ENCODE measurements at regions not wholly inside any gene's neighbourhood (a gene's known extent, or its start where the extent isn't known, plus 50 kb on each side); places are given as distances from the start of the nearest gene placed in this dataset.
"Not testable (repeated sequence)": the region's sequence is repeated elsewhere in the genome, so short reads cannot be mapped to it uniquely, and the experiment has no call there.

DNA sequence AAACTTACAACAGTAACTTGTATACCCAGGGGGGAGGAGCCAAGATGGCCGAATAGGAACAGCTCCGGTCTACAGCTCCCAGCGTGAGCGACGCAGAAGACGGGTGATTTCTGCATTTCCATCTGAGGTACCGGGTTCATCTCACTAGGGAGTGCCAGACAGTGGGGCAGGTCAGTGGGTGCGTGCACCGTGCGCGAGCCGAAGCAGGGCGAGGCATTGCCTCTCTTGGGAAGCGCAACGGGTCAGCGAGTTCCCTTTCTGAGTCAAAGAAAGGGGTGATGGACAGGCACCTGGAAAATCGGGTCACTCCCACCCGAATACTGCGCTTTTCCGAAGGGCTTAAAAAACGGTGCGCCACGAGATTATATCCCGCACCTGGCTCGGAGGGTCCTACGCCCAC, 278.8 kb downstream of the FAM47B start:
- DNase-seq = not testable (repeated sequence)

DNA sequence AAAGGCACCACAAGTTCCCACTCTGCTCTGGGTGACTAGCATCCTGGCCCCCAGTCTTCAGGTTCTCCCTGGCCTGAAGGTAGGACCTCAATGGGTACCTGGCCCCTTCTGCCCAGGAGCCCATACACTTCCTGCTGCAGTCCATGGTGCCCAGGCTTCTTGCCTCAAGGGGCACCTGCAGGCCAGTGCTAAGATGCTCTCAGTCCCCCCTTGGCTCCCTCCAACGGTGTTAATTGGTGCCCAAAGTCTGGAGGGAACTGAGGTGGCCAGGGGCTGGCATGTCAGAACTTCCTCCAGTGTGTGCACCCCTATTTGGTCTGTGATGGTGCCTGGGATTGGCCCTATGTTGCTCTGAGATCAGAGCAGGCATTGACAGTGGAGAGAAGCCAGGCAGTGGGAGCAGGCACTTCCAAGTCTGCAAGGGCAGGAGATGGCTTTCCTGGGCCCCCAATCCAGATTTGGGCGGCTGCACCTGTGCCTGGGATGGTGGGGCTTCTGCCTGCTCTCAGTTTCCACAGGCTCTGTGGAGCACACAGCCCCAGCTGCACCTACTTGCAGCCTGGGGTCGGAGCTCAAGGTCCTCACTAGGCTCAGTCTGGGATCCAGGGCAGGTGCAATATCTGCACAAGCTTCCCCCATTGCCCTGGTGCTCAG, 301.6 kb downstream of the FAM47B start:
- no peak for DNase-seq

DNA sequence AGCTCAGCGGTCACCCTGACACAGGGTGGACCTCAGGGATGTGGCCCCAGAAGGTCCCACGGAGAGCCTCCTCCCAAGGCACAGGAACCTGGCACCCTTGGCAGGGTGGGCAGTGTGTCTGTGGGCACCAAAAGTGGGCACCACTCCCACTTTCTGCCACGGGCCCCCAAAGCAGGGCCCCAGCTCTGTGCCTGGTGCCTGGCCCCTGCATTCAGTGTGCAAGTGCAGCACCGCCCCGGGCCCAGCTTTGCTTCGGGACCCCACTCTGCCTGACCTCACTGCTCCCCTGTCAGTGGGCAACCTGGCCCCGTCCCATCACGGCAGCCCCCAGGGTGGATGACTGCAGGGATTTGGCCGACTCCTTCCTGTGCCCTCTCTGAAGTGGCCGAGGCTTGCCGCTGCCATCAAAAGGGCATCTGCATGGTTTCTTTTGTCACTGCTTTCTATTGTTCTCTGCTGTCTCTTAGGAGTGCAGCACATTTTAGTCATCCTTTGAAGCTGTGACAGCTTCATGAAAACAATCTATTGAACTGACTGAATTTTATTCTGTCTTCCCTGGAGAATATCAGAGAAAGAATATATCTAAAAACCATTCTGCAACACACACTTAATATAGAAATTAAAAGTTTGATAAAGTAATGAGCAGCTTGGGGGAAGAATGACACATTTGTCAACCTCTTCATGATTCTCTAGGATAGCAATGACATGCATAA, 302.4 kb downstream of the FAM47B start:
- no peak for DNase-seq

DNA sequence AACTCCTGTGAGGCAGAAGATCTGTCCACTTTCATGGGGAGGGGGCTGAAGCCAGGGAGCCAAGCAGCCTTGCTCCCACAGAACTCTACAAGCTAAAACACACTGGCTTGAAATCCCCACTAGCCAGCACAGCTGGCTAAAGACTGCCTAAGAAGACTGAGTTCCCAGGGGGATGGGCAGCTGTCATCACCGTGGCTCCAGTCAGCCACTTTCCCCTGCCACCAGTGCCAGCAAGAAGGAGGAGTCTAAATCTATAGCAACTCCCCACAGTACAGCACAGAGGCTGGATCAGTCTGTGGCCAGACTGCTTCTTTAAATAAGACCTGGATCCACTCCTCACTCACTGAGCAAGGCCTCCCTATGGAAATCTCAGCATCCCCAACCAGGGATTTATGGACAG, 308.6 kb downstream of the FAM47B start:
- no peak for DNase-seq

DNA sequence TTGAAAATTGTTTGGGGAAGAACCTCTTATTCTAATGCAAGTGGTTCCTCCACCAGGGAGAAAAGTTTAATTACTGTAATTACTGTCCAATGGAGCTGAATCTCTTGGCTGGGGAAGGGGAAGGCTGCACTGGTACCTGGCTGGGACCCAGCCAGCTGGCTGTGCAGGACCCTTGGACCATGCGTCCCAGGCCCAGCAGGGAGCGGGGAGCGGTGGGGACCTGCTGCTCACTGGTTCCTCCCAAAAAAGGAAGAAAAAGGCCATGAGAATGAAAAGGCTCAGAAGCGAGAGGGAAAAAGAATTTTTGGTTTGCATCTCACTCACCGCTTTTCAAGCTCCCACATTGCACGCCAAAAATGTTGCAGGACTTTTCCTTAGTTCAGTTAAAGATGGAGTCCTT, 333.5 kb downstream of the FAM47B start:
- DNase-seq = no peak

DNA sequence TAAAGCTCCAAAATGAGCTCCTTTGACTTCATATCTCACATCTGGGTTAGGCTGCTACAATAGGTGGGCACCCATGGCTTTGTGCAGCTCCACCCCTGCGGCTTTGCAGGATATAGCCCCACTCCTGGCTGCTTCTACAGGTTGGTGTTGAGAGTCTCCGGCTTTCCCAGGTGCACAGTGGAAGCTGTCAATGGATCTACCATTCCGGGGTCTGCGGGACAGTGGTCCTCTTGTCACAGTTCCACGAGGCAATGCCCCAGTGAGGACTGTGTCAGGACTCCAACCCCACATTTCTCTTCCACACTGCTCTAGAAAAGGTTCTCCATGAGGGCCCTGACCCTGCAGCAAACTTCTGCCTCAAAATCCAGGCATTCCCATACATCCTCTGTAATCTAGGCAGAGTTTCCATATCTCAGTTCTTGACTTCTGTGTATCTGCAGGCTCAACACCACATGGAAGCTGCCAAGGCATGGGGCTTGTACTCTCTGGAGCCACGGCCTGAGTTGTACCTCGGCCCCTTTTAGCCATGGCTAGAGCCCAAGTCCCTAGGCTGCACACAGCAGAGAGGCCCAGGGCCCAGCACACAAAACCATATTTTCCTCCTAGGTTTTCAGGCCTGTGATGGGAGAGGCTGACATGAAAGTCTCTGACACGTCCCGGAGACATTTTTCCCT, 342.8 kb downstream of the FAM47B start:
- DNase-seq = no peak

DNA sequence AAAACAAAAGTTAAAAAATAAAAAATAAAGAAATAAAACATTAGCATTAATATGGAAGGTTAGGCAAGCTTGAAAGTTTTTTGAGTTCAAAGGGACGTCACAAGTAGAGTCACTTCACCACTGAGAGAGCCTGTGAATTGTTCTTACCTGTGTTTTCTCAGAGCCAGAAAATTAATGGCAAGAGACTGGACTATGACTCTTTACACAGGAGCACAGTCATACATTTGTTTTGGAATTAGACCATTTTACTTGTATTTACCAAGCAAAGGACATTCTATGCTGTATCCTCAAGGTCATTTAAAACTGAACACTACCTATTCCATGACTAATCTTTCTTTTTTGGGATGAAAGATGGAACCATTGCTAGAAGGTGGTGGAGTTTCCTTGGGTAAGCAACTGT, 346.1 kb downstream of the FAM47B start:
- no peak for DNase-seq

DNA sequence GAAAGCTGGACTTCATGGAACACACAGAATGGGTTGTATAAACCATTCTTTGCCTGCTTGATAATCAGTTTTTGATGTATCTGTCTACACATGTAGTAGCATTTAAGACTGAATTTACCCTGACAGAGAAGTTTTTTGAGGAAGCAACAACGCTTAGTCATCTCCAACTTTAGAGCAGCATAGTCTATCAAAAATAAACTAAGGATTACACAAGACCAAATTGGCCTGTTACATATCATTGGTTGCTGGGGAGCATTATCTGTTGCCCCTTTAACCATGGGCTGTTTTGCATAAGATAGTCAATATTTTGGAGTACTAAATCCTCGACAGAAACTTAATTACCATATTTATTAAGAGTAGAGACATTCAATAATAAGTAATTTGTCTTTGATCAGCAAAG, 347.4 kb downstream of the FAM47B start:
- DNase-seq = no peak

DNA sequence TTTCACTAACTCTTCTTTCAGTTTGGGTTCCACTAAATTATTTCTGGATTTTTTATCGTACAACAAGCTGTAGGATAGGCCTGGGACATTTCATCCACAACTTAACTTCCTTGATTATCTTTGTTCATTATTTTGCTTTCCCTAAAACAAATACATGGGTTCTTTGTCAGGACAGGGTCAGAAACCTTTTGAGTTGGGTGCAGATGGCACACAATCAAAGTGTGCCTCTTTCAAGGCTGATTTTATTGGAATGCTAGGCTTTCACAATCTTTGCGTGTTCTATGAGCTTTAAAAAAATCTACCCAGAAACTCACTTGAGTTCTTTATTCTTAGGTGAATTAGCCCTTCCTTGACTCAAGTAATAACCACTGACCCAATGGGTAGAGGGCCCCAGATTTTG, 348.4 kb downstream of the FAM47B start:
- no peak for DNase-seq

DNA sequence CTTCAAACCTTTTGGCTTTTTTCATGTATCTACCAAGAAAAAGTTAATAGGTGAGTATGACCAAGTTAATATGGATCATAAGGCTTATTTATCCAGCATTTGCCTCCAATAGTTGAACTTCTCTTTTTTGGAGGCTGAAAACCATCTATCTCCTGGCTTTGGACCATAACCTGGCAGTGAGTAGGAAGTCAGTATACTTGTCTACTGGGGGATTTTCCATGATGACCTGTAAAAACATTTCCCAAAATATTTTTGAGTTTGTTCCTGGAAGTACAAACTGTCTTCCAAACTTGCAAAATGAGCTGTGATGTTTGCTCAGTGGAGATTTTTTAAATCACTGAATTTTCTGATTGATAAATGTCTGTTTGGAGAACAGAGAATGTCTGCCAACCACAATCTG, 349.9 kb downstream of the FAM47B start:
- DNase-seq = no peak

GRCh38 chrX:35305037-35305436, 362.4 kb downstream of the FAM47B start:
- not testable (repeated sequence) for DNase-seq

GRCh38 chrX:35339796-35340195, 397.2 kb downstream of the FAM47B start:
- DNase-seq = no peak

DNA sequence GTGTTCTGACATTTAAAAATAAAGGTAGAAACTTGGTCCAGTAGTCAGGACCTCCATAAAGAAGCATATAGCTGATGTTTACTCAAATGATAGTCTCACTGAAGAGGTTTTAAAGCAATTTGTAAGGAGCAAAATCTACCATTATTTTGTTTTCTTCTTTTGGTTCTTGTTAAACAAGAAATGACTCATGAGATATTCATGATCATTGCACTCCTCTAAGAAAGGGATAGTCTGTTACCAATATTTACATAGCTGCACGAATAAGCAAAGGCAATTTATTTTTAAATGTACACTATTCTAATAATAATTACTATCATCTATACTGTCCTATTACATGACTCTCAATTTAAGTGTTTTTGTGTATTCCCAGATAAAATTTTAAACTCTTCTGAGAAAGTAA, 397.9 kb downstream of the FAM47B start:
- DNase-seq = no peak

- no peak for DNase-seq
Measured at GRCh38 chrX:35351212-35351611, 408.6 kb downstream of the FAM47B start.

- no peak for DNase-seq
Measured at GRCh38 chrX:35351795-35352483, 409.3 kb downstream of the FAM47B start.

- no peak for DNase-seq
Measured at GRCh38 chrX:35357656-35358055, 415.1 kb downstream of the FAM47B start.

DNA sequence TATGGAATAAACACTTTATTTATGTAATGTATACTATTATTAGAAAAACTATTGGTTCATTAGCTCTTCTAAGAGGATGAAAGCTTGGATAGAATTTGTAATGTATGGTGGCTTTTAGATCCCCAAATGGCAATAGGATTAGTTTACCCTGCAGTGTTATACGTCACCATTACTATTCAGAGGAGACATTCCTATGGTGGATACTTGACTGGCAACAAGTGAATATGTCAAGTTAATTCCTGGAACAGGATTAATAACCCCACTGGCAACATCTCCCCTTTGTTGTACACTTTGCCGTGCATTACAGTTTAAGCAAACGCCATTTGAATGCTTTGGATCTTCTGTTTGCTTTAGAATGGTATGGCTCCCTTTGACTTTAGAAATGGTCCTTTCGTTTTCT, 420.3 kb downstream of the FAM47B start:
- no peak for DNase-seq

GRCh38 chrX:35374116-35374515, 424.0 kb upstream of the MAGEB16 start:
- no peak for DNase-seq

- DNase-seq = no peak
Measured at GRCh38 chrX:35380808-35381700, 417.1 kb upstream of the MAGEB16 start.

- DNase-seq = not testable (repeated sequence)
Measured at GRCh38 chrX:35381709-35382108, 416.4 kb upstream of the MAGEB16 start.

- DNase-seq = no peak
Measured at GRCh38 chrX:35382966-35383365, 415.2 kb upstream of the MAGEB16 start.

DNA sequence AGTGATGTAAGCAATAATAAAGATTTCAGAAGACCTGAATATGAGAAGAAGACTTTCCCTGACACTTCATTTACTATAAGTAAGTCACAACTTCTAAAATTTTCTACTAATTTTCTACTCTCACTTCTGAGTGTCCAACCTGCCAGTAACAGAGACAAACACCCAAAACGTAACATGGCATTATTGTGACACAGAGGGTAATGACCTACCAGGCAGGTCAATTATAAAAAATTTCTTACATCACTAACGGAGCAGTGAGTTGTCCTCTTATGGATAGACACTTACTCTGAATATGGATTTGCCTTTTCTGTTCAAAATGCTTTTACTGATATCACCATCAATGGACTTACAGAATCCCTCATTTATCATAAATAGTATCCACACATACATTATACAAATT, 405.9 kb upstream of the MAGEB16 start:
- no peak for DNase-seq

- DNase-seq = no peak
Measured at GRCh38 chrX:35406386-35406785, 391.8 kb upstream of the MAGEB16 start.
